GM21786 (cell line): ENCODE measurements at regions not wholly inside any gene's neighbourhood (a gene's known extent, or its start where the extent isn't known, plus 50 kb on each side); places are given as distances from the start of the nearest gene placed in this dataset.
"Not testable (repeated sequence)": the region's sequence is repeated elsewhere in the genome, so short reads cannot be mapped to it uniquely, and the experiment has no call there.

Source experiments
- ATAC-seq: cut with Tn5 transposase; IDR thresholded peaks from one replicate; pipeline ENCODE4 v1.9.1; 2021; ENCODE audit not compliant: unreplicated experiment

DNA sequence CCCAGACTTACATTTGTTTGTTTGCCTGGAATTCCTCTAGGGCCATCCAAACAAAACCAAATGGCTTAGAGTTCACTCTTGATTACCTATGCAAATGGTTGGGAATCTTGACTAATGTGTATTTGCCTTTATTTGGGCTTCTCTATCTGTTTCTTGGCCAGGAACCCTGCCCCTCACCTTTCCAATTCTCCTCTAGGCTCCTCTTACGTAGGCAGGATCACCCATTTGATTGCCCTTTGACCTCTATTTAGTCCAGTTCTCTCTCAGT lies 123.0 kb upstream of the DYRK2 start:
- no peak for ATAC-seq

DNA sequence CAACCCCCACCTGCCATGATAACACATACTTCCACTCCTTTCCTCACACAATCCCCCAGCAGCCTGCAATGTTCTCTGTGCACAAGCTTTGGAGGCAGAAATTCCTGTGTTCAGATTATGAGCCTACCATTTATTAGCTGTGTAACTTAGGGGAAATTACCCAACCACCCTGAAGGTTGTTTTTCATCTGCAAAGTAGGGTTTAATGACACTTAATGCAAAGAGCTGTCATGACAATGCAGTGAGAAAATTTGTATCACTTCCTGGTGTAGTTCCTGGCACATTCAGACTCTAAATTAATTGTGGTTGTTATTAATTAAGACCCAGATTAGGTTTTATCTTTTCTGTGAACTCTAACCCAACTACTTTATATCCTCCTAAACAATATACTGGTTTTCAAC lies 122.4 kb upstream of the DYRK2 start:
- no peak for ATAC-seq

DNA sequence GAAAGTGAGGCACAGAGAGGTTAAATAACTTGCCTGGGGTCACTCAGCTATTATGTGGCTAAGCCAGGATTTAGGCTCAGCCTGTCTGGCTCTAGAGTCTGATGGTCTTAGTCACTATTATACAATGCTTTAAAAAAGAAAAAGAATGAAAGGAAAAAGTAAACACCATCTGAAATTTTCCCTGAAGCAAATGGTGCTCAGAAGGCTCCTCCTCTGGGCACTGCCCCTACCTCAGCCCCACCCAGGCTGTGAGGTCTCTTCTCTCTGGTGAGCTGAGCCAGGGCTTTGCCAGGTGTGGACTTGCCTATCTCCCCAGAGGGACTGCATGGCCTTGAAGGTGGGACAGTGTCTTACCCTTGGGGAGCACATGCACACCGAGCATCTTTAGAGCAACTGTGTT lies 117.5 kb upstream of the DYRK2 start:
- no peak for ATAC-seq

DNA sequence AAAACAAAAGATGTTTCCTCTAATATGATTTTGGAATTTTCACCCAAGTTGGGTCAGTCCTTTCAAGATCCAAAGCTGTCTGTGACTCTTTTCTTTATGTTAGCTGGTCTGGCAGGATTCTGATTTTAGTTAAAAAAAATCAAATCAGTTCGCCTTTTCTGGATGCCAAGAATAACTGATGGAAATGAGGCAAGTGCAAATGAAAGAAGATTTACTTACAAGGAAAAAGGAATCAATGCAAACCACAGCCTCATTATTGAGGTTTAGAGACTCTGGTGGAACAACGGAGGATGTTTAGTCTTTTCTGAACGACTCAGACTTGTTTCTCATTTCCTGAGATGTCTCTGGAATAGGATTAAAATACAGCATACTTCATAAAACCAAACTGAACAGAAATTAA lies 117.0 kb upstream of the DYRK2 start:
- ATAC-seq: no peak

DNA sequence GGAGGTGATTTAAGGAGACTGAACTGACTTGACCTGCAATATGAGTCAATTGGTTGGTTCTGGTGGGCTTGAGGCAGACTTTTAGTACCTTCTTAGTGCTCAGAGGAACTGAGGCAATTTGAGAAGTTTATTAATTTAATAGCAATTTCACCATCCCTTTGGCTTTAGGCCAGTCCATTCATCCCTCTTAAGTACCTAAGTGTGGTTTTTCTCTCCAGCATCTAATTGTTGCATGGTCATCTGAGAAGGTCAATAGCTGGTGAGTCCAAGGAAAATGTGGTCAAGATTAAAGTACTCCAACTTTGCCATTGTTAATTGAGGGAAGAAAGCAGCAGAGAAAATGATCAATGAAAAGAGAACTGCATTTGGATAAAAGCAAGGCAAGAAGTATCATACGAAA lies 115.4 kb upstream of the DYRK2 start:
- ATAC-seq: no peak

DNA sequence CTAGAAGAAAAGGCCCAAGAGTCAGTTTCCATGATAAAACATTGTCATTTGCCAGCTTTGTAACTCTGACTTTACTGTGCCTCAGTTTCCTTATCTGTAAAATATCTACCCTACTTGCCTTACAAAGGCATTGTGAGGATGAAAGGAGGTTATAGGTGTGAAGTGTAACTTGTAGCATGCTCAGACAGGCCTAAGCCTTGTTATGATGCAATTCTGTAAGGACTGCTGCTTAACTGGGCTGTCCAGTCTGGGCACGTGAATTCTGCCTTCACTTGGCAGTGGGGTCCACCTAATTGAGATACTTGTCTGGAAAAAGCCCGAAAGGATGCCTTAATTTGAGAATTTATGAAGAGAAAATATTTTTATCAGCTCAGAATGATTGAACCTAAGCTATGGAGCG lies 114.5 kb upstream of the DYRK2 start:
- ATAC-seq: no peak

DNA sequence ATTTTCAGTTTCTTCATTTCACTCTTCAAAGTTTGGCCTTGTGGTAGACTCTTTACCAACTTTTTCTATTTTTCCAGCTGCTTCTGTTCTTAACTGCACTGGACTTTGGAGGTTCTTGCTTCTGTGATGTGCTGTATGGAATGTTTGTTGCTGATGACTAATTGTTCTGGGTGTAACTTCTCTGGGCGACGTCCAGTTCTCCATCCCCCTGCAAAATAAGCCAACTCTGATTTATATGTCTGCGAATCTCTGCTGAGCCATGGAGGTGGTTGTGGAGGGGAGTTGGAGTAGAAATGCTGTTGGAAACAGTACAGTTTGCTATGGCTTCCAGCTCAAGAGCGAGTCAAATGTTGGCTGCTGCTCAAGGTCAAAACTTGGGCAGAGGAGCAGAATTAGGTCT lies 113.9 kb upstream of the DYRK2 start:
- no peak for ATAC-seq

DNA sequence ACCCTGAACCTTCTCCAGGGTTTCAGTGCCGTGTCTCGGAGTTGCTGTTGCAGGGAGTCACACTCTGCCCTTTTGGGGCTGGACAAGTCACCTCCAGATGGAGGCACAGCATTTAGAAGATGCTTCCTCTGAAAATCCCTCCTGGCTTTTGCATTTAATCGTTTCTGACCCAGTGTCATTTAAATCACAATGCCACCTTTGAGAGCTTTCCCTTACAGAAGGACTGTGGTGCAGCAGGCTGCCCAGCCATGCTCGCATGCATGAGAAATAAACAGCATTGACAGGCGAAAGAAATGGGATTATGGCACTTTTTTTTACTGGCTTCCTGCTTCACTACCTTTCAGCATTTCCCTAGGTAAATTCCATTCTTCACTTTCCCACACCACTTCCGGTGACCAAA lies 113.4 kb upstream of the DYRK2 start:
- no peak for ATAC-seq

DNA sequence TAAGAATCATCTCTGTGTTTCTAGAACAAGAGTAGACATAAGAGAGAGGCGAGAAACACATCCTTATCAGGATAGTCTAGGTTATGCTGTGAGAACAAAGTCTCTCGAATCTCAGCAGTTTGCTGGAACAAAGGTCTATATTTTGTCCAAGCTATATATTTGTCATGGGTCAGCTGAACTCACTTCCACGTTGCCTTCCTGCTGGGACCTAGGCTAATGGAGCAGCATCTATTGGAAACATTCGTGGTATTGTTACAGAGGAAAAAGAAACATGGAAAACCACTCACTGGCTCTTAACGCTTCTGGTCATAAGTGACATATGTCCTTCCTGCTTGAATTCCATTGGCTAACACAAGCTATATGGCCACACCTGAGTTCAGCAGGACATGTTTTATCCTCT lies 112.6 kb upstream of the DYRK2 start:
- no peak for ATAC-seq

DNA sequence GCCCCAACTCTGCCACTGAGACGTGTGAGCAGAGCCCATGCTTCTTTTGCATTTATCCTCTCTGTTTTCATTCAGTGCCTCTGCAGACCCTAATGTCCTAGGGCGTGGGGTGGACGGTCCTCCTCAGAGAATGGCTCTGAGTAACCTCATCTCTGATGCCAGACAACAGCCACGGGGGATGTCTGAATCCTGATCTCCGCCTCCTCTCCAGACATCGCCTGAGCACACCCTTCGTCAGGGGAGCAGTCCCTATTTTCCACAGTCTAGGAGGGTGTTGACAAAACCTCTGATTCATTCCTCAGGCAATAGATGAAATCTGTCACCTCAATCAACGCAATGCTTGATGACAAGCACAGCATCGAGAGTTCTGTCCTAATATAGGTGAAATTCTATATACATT lies 109.2 kb upstream of the DYRK2 start:
- ATAC-seq: no peak

DNA sequence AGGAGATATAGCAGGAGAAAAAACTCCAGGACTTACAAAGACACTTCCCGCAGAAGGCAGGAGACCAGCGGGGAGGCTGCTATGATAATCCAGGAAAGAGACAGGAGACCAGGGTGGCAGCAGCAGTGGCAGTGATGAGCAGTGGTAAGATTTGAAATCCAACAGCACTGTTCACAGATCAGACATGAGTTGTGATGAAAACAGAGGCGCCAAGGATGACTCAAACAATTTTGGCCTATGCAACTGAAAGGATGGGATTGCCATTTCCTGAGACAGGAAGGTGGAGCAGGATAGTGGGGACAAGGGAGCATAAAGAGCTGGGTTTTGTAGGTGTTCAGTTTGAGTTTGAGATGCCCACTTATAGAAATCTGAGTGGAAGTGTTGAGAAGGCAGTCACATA lies 108.6 kb upstream of the DYRK2 start:
- no peak for ATAC-seq

DNA sequence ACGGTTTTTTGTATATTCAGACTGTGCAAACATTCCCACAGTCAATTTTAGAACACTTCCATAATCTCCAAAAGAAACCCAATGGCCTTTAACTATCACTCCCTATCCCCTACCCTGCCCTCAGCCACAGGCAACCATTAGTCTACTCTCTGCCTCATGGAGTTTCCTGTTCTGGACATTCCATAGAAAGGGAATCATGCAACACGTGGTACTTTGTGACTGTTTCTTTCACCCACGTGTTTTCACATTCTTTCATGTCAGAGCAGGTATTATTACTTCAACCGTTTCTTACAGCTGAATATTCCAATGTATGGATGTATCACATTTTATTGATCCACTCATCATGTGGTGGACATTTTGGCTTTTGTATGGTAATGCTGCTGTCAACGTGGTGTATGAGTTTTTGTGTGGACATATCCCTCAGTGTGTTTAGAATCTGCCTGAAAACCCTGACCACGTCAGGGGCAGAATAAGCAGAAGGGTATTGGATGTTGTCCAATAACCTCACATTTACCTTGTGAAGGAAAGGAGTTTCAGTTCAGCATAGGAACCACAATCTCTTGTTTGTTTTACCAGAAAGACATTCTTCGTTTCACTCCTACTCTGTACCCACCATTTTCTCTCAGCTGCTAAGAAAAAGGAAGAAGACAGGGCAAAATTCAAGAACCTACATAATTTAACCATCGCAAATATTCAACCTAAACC lies 107.5 kb upstream of the DYRK2 start:
- peak; percentile 66 for ATAC-seq

DNA sequence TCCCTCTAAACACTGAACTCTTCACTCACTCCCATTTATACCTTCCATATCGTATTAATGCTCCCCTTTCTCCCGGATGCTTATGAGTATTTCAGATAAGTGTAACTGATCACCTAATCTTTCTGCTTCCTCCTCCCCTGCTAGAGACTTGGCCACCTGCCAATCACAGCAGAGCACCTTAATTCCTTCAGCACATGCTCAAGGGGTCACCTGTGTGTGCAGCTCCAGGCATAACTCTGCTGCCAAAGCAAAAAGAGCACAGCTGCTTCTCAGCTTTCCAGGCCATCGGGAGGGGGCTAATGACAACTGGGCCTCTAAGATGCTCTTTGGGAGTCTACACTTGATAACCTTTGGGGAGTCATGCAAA lies 106.9 kb upstream of the DYRK2 start:
- no peak for ATAC-seq

DNA sequence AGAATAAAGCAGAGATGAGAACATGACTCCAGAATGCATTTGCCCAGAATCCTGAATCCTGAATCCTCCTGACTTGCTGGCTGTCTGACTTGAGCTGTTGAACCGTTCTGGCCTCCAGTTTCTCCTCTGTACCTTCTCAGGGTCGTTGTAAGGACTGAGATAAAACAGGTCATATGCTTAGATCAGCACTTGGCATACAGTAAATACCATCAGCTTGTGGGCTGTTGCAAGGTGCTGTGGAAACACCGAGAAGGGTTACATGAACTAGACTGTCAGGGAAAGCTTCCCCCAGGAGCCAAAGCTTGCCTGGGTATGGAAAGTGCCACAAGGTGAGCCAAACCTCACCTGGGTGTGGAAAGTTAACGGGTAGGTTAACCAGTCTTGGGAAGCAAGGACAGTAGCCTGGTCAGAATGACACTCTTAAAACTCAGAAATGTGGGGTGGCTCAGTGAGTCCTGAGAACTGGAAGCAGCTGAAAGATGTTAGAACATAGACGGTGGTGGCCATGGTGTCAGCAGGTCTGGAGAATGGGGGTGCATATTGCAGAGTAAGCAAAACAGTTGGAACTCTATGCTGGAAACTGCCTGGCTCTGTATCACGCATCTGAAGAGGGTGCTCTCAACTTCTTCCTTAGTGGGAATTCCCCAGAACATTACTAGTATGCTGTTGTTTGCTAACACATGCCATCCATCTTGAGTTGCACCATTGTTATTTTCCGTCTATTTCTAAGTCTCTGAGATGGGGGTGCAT lies 105.3 kb upstream of the DYRK2 start:
- no peak for ATAC-seq

DNA sequence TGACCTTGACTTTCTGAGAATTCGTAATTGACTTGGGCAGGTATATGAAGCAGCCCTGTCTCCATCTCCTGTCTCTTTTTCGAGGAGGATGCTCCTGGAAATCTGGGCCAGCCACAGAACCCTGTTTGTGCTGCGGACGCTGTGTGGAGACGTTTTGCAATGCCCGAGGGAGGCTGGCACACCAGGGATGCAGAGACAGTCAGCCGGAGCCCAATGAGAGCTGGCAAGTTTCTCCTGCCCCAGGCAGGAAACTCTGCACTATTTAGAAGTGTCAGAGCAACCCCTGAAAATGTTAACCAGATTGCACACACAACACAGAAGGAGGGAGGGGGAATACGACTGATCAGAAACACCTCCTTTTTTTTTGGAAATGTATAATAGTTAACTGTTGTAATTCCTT lies 103.2 kb upstream of the DYRK2 start:
- ATAC-seq: no peak

DNA sequence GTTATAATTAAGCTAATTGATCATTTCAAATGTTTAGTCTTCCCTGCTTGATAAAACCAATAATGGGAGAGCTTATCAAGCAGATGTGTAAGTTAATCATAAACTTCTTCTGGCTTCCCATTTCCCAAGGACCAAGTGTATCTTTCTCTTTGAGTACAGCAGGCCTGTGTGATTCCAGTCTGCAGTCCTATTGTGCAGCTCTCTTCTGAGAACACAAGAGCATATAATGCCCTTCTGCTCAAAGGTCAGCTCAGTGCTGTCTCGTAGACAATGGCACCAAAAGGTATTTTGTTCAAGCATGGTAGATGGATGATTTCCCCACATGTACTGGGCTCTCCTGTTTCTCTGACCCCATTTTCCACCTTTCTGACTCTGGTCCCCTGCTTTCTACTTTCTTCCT lies 101.8 kb upstream of the DYRK2 start:
- ATAC-seq: no peak

DNA sequence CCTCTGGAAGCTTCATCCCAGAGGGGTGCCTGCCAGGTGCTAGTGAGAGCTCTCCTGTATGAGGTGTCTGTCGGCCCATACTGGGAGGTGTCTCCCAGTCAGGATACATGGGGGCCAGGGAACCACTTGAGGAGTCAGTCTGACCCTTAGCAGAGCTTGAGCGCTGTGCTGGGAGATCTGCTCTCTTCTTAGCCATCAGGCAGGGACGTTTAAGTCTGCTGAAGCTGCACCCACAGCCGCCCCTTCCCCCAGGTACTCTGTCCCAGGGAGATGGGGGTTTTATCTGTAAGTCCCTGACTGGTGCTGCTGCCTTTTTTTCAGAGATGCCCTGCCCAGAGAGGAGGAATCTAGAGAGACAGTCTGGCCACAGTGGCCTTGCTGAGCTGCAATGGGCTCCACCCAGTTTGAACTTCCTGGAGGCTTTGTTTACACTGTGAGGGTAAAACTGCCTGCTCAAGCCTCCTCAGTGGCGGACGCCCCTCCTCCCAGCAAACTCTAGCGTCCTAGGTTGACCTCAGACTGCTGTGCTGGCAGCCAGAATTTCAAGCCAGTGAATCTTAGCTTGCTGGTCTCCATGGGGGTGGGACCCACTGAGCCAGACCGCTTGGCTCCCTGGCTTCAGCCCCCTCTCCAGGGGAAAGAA lies 93.3 kb upstream of the DYRK2 start:
- not testable (repeated sequence) for ATAC-seq

DNA sequence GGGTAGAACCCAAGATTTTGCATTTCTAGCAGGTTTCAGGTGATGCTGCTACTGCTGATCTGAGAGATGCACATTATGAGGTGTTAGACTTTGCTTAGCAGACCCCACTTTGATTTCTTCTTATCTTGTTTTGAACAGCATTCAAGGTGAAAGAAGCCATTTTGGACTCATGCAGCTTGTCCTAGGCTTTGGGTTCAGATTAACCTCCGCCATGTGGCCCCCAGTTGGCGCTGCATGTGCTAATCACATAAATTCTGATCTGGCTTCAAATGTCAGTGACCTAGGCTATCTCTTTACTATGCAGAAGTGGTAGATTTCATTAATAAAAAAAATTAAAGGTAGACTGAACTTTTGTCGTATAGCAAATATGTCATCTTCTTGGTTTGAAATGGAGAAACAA lies 89.8 kb upstream of the DYRK2 start:
- ATAC-seq: no peak

DNA sequence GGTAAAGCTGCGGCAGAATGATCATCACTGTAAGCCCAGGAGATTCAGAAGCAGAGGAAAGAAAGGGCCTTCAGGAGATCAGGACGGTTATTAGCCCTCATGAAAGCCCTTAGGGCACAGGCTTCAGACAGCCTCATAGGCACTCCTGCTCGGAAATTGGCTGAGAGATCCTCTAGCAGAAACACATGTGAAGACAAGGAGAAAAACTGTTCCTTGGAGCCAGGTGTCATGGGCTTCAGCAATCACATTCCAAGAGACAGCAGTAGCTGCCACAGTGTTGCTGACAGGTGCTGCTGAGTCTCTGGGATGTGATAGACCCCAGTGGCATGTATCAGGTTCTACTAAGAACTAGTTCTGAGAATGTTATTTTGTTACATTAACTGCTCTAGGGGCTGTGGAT lies 88.8 kb upstream of the DYRK2 start:
- no peak for ATAC-seq

DNA sequence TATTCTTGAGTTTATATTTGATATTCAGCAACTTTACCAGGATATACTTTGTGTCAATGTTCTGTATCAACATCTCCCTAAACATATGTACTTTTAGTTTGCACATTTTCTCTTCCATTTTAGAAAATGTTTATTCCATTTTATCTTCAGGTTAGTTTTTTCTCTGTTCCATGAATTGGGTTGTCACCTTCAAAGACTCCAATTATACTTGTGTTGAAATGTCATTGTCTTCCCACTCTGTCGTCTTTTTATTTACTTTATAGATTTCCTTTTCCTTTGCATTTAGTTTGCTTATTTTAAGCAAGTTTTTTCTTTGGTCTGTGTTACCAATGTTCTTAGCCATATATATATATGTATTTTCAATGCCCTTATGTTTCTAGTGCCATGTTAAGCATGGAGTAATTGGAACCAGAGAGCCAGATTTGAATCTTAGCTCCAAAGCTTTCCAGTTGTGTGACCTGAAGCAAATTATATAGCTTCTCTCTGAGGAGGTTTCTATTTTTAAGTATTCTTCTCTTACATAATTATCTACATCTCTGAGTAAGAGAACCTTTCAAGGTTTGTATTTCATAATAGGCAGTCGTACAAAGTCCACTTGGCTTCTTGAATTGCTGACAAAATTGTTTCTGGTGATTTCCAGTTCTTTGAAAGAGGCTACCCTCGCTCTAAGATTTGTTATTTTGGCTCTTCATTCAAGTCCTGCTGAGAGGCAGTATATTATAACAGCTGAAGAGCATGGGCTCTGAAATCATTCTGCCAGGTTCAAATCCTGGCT lies 85.8 kb upstream of the DYRK2 start:
- ATAC-seq: no peak

DNA sequence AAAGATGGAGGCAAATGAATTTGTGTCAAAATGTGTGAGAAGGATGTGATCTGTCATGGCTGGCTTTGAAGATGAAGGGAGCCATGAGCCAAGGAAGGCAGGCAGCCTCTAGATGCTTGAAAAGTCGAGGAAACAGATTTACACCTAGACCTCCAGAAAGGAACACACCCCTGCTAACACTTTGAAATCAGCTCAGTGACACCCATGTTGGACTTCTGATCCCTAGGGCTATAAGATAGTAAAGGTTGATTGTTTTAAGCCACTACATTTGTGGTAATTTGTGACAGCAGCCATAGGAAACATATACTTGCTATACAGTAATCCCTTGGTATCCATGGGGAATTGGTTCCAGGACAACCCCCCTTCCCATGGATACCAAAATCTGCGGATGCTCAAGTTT lies 80.5 kb upstream of the DYRK2 start:
- ATAC-seq: no peak

DNA sequence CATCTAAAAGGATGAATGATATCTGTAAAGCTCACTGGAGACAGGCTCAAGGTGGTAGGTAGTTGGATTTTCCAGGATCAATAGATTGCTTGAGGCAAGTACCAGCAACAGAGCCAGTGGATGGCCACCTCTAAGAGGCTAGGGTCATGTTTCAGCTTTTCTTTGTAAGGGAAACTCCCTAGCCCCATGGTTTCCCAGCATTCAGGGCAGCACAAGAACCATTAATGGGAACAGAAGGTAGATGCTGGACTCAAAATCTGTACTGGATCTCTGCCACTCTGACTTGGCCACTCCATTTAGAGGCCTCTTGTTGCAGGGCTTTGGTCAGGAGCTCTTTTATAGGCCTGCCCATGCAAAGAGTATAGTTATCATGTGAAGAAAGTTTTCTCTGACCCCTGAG lies 76.1 kb upstream of the DYRK2 start:
- ATAC-seq: no peak
